HEK293 (cell line): ENCODE measurements at regions not wholly inside any gene's neighbourhood (a gene's known extent, or its start where the extent isn't known, plus 50 kb on each side); places are given as distances from the start of the nearest gene placed in this dataset.
"Not testable (repeated sequence)": the region's sequence is repeated elsewhere in the genome, so short reads cannot be mapped to it uniquely, and the experiment has no call there.

Experiments
- CTCF ChIP-seq: fragments of 450-650 bp; formaldehyde crosslinking; IDR thresholded peaks from 2 replicates; pipeline ENCODE4 v1.5.1; 2016; ENCODE audit warnings: missing biosample characterization, missing genetic modification characterization
- KLF16 ChIP-seq: fragments of 450-650 bp; formaldehyde crosslinking; IDR thresholded peaks from 2 replicates; pipeline ENCODE4 v1.5.1; 2017; ENCODE audit warnings: missing biosample characterization, missing genetic modification characterization
- KLF9 ChIP-seq: fragments of 450-650 bp; formaldehyde crosslinking; IDR thresholded peaks from 2 replicates; pipeline ENCODE4 v1.5.1; 2016; ENCODE audit warnings: missing biosample characterization, missing genetic modification characterization, low read depth
- SETDB1 ChIP-seq: IDR thresholded peaks from one replicate; pipeline ENCODE4 v1.6.1; 2017; ENCODE audit warnings: mild to moderate bottlenecking, low read length, moderate library complexity, mixed read lengths; ENCODE audit not compliant: insufficient read length
- SP2 ChIP-seq: fragments of 450-650 bp; formaldehyde crosslinking; IDR thresholded peaks from 2 replicates; pipeline ENCODE4 v1.5.1; 2016; ENCODE audit warnings: missing biosample characterization, missing genetic modification characterization
- ZBTB17 ChIP-seq: fragments of 450-650 bp; formaldehyde crosslinking; IDR thresholded peaks from 2 replicates; pipeline ENCODE4 v1.5.1; 2016; ENCODE audit warnings: missing biosample characterization, missing genetic modification characterization
- ZBTB8A ChIP-seq: fragments of 450-650 bp; formaldehyde crosslinking; IDR thresholded peaks from 2 replicates; pipeline ENCODE4 v1.5.1; 2016; ENCODE audit warnings: missing biosample characterization, missing genetic modification characterization
- ZNF510 ChIP-seq: fragments of 450-650 bp; formaldehyde crosslinking; IDR thresholded peaks from 2 replicates; pipeline ENCODE4 v1.5.1; 2018; ENCODE audit warnings: mild to moderate bottlenecking, missing genetic modification characterization, missing biosample characterization; ENCODE audit not compliant: insufficient replicate concordance

- not testable (repeated sequence) for TF ChIP-seq SETDB1; SP2; KLF16 (tag by site-specific recombination); ZNF510 (tag by site-specific recombination); CTCF (tag by site-specific recombination); ZBTB17; KLF9; ZBTB8A (tag by site-specific recombination)
Measured at GRCh38 chr9:67116761-67117160, 124.4 kb upstream of the SPATA31A3 start.
